Daoy (cell line): ENCODE measurements at regions not wholly inside any gene's neighbourhood (a gene's known extent, or its start where the extent isn't known, plus 50 kb on each side); places are given as distances from the start of the nearest gene placed in this dataset.
"Not testable (repeated sequence)": the region's sequence is repeated elsewhere in the genome, so short reads cannot be mapped to it uniquely, and the experiment has no call there.

Experiments used
- DNase-seq: peaks from one replicate; pipeline ENCODE4 v3.0.0-alpha.2; 2015; ENCODE audit warnings: low read depth

DNA sequence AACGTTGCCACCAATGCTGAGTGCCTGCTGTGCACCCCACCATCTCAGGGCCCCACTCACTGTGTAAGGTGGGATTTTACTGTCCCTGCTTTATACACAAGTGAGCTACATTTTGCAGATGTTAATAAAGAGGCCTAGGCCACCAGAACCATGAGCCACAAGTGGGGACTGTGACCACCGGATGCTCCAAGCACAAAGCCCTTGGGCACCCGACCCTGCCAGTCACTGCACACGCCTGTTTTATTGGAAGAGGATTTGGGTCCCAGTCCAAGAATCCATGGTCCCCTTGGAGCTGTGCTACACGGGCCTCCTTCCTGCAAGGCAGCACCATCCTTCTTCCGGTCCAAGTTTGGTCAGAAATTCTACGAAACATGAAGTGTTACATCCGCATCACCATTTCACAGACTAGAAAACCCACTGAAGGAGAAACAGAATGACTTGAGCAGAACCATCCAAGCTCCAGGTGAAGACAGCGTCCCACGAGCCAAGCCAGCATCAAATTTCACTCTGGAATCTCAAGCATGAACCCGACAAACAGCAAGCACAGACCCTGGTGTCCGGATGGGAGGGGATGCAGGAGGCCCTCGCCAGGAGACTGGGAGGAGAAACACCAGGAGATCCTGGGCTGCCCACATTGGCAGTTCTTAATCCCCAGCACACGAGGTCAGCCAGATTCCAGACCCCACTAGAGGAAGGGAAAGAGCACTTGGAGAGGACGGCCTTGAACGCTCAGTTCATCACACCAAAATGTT, 226.9 kb downstream of the DLL1 start:
- DNase-seq, result no peak

DNA sequence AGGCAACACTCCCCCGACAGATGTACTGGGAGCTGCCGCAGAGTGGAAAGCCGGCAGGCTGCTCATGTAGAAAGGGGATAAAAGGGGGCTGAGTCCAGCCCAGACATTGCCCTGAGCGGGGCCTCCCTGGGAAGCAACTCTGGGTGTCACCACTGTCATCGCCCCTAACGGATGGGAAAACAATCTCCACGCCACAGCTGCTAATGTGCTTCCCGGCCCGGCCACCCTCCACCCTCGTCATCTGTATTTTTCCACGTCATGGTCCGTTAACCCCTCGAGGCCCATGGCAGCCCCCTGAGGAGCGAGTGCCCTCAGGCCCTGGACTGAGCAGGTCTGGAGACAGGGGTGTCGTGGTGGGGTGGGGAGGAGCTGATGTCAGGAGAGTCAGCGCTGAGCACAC, 227.4 kb downstream of the DLL1 start:
- no peak for DNase-seq

DNA sequence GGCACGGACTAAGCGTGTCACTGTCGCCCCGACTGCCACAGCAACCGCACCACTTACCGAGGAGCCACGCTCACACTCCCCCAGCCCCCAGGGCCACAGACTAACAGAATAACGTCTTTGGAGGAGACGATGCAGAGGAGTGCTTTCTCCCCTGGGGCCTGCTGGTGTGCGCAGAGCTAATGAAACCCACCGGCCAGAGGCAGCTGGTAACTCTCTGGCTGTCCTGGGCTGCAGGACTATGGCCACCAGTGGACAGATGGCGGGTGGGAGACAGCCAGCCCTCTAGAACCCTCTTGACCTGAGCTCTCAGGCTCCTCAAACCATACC, 228.0 kb downstream of the DLL1 start:
- DNase-seq, result no peak

DNA sequence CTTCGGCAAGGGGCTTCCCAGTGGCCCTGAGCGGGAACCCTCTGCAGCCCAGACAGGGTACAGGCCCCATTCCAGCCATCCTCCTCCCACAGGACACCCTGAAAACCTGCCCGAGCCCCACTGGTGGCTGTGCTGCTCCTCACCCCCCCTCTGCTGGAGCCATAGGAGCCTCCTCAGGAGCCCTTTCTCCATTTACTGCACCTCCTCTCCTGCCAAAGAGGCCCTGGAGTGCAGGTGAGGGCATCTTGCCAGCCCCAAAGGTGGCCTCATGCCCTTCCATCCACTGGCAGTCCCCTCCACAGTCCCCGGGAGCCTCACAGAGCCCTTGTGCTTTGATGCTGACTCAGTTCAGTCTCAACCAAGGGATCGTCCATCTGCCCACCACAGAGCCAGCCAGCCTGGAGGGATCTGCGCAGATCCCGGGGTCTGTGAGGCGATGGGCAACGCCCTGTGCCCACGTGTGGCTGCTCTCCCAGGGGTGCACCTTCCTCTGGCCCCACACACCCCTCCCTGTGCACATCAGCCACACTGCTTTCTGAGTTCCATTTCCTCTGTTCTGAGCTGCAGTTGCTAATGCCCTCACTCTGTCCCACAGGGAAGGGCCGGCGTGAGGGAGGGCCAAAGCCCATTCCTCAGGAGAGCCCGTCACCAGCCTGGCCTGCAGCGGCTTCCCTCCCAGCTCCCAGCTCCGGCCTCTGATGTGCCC, 228.5 kb downstream of the DLL1 start:
- DNase-seq, result no peak

DNA sequence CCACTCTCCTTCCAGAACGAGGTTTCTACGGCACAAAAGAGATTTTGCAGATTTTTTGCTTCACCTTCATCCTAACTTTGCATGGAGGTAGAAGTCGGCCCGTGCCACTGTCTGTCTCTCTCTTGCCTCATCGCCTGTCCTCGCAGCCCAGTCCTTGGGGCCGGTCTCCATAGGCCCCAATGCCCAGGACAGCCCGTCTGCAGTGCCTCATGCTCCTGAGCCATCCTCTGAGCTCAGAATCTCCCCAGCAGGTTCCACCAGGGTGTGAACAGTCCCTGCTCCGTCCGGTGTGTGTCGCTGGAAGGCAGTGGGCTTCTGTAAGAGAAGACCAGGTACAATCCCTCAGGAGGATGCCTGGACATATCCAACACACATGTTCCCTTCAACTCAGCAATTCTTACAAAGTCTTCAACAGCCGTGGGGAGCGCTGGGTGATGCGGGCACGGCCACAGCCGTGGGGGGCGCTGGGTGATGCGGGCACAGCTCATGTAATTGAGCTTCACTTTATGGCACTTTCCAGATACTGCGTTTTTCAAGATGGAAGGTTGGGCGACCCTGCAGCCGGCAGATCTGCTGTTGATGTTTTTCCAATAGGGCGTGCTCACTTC, 231.9 kb downstream of the DLL1 start:
- DNase-seq, result no peak

DNA sequence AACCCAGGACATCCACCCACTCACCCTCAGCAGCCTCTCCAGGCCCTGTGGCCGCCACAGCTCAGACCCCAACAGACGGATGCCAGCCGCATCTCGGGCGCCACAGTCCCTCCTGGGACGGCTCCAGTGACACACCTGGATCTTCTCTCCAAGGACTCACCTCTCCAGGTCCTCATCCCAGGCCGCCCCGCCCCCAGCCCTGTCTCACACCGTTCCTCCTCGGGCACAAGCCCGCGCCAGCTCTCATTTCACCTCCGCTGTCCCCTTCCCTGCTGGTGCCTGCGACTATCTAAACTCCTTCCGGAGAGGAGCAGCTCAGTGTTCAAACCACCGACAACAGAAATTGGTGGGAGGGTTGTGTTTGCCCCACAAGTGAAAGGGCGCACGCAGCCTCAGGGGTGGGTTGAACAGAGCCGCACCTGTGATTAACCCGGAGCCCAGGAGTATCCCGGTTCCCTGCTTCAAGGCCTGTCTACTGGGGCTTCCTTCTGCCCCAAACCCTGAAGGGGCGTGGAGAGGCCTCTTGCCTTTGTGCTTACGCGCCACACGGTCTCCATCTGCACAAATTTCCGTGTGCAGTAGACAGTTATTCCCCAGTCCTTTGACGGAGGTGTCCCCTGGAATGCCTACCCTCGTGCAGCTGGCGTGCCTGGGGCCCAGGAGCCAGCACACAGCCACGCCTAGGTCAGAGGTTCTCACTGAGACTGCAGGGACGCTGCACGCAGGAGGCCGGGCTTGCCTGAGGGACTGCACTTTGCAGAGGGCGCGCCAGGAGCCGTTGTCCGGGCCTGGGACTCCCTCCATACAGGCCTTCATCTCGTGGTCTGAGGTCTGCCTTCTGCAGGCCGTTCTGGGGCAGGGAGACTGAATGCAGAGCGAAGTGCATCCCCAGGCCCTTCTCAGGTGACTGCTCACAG, 232.7 kb downstream of the DLL1 start:
- DNase-seq, result no peak

DNA sequence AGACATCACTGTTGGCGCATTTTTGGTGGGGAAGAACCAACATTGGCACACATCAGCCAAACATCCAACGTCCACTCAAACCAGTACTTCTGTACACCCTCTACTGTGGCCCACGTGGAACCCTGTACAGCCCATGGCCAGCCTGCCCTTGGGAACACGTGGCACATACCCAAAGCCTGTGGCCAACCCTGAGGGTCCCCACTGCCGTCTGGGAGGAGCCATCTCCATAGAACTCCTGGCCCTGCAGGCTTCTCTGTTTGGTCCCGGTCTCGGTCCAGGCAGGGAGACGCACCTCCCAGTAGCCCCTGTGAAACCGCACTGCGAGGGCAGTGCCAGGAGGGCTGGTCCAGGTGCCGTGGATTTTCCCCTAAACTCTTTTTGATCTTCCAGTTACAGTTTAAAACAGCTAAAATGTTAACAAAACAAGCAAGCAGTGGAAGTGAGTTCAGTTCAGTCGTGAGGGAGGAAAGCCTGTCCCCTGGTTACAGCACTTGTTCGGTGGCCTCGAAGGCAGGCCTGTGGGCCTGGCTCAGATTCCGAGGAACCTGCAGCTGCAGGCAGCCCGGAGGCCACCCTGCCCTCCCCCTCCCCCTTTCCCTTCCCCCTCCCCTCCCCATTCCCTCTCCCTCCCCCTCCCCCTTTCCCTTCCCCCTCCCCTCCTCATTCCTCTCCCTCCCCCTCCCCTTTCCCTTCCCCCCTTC, 233.7 kb downstream of the DLL1 start:
- DNase-seq, result no peak

DNA sequence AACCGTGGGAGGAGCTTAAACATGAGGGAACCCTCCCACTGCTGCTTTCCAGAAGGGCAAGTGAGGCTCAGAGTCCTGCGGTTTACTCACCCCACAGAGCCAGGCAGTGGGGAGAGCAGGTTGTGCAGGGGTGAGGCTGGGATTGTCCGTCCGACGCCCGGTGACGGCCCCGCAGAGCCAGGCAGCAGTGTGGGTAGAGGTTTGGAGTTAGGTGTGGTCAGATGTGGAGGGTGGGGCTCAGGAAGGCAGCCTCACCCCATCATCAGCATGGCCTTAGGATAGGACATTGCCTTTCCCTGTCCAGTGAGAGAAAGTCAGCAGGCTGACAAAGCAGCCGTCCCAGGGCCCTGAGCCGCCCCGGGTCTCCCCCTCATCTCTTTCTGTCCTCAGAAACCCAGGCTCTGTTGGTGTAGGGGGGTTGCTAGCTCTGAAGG, 234.6 kb downstream of the DLL1 start:
- DNase-seq, result no peak

DNA sequence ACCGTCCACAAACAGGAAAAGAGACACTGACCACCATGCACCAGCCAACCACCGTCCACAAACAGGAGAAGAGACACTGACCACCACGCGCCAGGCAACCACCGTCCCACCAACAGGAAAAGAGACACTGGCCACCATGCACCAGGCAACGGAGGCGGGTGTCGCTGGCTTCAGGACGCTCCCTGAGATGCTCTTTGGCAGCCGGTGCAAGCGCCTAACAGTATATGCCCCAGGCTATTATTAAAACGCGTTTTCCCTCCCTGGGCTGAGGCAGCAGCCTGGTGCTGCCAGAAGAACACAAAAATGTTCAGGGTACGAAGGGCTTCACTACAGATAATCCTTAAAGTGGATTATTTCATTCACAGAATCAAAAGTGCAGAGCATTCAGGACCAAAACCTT, 235.1 kb downstream of the DLL1 start:
- DNase-seq, result not testable (repeated sequence)

DNA sequence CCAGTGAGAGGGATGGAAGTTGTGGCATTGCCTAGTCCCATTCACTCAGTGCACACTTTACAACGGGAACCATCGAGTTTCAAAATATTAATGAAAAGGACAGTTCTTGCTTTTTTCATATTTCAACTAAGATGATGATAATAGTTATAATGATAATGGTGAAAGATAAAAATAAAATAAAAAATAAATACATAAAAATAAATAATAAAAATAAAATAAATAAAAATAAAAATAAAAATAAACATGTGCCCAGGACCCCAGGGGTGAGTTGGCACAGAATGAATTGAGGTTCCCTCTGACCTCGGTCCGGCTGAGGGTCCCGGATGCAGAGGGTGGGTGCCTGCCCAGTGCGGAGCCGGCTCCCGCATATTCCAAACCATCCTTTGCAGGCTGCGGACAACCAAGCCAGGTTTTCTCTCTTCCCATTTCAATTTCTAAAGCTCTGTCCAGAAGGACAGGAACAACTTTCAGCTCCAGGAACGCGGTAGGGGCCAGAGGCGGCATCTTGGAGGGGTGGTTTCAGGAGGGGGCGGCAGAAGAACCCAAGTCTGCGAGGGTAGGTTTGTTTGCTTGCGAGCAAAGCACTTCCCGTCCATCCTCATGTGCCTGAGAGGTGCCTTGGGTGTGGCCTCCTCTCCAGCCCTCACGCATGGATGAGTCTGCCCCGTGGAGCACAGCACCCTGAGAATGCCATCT, 236.8 kb downstream of the DLL1 start:
- DNase-seq, result no peak

DNA sequence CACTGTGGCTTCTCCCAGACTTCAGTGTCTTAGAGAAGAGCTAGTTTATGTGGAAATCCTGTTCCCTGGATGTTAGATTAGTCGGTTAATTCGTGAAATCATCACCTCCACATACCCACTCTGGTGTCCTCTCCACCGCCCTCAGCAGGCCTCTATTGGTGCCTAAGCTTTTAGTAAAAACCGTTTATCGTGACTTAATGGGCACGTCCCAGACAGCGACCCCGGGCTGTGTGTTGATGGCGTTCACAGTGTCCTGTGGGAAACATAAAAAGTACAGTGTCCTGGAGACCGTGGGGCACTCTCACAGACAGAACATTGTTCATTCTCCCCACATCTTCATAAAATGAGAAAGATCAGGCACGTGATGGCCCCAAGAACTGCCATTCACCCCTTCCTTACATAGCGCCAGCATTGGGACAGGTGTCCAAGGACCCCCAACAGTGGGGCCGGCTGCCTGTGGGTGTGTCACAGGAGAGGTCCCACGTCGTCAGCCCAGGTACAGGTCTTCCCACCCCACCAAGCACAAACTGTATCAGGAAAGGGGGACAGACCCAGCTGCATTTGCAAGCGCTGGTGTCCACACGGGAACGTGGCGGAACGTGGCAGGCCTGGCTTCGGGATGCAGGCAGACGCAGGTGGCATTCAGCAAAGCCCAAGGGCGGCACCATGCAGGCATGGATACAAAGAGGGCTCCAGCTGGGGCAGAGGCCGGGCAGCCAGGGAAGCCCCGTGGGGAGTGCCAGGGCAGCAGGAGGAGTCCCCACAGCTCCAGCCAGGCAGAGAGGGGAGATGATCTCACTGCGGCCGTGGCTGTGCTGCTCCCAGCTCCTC, 237.7 kb downstream of the DLL1 start:
- DNase-seq, result no peak

DNA sequence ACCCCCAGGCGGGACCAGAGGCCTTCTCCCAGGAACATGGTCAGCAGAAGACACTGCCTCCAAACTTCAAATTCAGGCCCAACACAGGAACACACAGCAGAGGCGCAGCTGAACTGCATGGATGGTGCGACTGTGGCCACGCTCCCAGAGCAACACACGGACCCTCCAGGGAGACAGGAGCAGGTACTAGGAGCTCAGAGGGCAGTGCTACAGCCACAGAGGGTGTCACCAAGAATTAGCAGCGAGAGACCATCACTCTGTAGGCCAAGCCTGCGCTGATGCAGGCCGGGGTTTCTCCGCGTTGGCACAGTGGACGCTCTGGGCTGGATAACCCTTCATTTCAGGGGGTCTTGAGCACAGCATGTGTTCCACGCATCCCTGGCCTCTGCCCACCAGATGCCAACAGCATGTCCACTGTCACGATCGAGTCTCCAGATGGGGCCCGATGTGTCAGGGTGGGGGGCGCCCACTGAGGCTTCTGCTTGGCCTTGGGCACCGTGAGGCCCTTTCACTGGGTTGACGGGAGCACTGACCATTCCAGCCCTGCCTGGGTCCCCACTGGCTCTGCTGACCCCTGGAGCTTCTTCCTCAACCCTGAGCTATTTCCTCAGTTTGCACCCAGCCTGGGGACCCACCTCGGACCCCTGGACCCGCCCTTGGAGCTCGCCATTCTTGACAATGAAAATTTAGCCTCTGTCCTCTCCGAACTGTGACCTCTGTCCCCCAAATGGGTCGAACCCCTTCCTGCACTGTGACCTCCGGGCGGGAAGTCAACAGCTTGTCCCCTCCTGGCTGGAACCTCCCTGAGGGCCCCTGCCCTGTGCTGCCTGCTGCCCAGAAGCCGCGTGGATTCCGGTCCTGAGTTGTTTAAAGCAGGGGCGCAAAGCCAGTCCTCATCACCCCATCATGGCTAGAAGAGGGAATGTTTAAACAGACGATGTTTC, 239.4 kb downstream of the DLL1 start:
- DNase-seq, result no peak

DNA sequence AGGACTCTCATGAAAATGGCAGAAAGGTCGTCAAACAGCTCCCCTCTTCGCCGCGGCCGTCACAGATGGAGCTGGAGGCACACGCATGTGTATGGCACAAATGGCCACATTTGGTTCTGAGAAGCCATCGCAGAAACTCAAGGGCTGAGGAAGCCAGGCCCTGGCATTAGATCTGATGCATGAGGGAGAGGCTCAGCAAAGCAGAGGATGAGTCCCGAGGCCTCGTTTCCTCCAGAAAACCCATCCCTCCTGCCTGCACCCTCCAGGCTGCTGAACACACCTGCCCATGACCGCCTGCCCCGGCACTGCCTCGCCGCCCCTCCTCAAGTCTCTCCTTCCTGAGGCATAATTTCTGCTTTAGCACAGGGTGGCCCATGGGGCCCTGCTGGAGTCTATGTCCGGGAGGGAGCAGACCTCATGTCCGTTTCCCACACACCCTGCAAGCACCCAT, 240.3 kb downstream of the DLL1 start:
- no peak for DNase-seq

DNA sequence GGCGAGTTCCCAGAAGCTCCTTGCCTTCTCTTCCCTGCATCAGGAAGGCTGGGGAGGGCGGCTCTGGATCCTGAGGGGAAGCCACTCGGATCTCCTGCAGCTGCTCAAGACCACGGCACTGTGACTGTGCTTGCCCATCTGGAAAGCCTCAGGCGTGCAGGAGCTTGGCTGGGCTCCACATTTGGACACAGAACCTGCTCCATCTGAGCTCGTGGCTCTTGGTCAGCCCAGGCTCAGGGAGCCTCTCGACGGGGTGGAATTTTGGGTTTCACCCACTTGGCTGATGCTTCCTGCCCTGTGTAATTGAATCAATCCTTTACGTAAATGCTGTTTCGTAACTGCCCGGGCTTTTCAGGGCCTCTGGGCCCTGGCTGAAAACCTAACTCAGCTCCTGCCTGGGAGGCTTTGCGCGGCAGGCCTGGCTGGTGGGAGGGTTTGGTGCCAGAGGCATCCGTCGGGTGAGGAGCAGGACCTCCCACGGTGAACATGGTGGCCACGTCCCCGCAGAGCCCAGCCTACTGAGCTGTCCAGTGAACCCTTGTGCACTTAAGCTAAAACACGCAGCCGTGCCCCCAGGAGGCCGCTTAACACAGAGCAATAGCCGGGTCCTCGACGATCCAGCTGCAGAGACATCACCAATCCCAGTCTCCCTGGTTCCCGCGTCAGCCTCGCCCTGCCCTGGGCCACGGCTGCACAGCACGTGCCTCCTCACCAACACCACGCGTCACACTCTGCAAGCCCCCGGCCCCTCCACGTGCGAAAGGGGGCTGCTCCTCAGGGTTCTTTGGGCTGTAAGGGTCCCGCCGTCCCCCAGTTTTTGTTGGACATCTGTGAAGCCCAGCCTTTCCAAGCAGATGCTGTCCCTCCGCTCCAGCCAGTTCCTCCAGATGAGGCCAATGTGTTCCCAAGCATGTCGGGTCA, 241.0 kb downstream of the DLL1 start:
- DNase-seq, result peak; percentile 62

DNA sequence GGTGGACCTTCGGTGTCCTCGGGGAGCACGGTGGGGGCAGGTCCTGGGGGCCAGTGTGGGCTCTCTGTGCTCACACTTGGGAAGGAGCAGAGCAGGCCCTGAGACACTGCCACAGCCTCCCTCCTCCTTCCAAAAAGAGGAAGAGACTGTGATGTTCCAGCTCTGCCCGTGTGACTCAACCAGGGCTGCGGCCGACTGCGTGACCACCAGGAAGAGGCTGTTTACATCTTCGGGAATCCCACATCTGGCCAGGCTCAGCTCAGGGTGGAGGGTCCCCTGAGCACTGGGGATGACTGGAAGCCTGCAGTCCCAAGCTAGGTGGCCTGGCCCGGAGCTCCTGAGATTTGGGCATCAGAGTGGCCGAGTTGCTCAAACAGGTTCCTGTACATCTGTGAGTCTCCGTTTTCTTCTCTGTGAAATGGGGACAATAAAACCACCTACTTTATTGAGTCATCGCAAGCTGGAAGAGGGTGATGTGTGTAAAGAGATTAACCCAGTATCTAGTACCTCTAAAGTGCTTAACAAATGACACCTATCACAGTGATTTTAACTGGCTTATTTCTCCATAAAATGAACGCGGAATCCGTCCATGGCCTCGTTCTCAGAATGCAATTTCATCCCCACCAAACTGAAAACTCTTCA, 242.1 kb downstream of the DLL1 start:
- peak; percentile 86 for DNase-seq

DNA sequence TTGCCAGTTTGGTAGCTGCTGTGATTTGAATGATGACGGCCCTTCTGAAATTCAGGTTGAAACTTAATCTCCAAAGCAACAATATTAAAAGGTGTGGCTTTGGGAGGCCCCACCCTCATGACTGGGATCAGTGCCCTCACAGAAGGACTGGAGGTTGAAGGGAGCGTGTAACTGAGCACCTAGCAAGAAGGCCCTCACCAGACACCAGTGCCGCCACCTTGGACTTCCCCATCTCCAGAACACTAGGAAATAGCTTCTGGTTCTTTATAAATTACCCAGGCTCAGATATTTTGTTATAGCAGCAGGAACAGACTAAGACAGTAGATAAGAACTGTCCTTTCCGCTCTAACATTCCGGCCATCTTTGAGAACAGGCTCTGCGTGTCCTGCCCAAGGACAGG, 243.1 kb downstream of the DLL1 start:
- DNase-seq, result no peak
